ENCODE measurements at regions not wholly inside any gene's neighbourhood (a gene's known extent, or its start where the extent isn't known, plus 50 kb on each side); places are given as distances from the start of the nearest gene placed in this dataset.

GRCh38 chr11:92703449-92703830 lies 266.0 kb upstream of the MTNR1B start:
- no peaks in the 10 kb centered on the region for H3K79me2 ChIP-seq (ENCODE audit: insufficient read depth, low read length)
- no peak overlapping the region for H2AFZ ChIP-seq (ENCODE audit: low read depth, low read length, severe bottlenecking)

GRCh38 chr11:92707173-92707619 lies 262.3 kb upstream of the MTNR1B start:
- H4K20me1 ChIP-seq (ENCODE audit: low read depth, low read length): no peaks in the 10 kb centered on the region
- no peak overlapping the region for H3K4me2 ChIP-seq (ENCODE audit: low read depth, low read length, poor library complexity, severe bottlenecking)
- H3K27ac ChIP-seq (ENCODE audit: low read depth, low read length): no peak overlapping the region
- H3K4me3 ChIP-seq (ENCODE audit: insufficient read depth, low read length, poor library complexity, severe bottlenecking): no peak overlapping the region
- no peaks in the 10 kb centered on the region for H3K79me2 ChIP-seq (ENCODE audit: insufficient read depth, low read length)
- no peaks in the 10 kb centered on the region for H3K36me3 ChIP-seq (ENCODE audit: low read length)
- 0 out of 2 replicates have a peak, but pooled peaks cover 9% of the 10 kb centered on the region for H3K9me3 ChIP-seq (ENCODE audit: insufficient read depth, low read length)
- H3K9ac ChIP-seq (ENCODE audit: low read length): no peak overlapping the region
- H3K27me3 ChIP-seq (ENCODE audit: low read length): no peaks in the 10 kb centered on the region
- TF ChIP-seq EZH2phosphoT487 (conservative IDR thresholded peaks at IDR 0.05; ENCODE audit: low read length): no peak
- no peak for TF ChIP-seq CTCF (IDR thresholded peaks at IDR 0.05; ENCODE audit: insufficient read depth, low read length, poor library complexity, severe bottlenecking)
- H3F3A ChIP-seq (ENCODE audit: insufficient read depth): no peaks in the 10 kb centered on the region
- H3K9me2 ChIP-seq (replicated peaks; ENCODE audit: insufficient read depth, low read length): no peaks in the 10 kb centered on the region
- no peak overlapping the region for H2AFZ ChIP-seq (ENCODE audit: low read depth, low read length, severe bottlenecking)

More at GRCh38 chr11:92703449-92703830, 266.0 kb upstream of the MTNR1B start:
- TF ChIP-seq CTCF (IDR thresholded peaks at IDR 0.05; ENCODE audit: insufficient read depth, low read length, poor library complexity, severe bottlenecking) (no peak), EZH2phosphoT487 (conservative IDR thresholded peaks at IDR 0.05; ENCODE audit: low read length) (no peak)
- Histone ChIP-seq H3K27ac (ENCODE audit: low read depth, low read length) (no peak overlapping the region), H3K4me2 (ENCODE audit: low read depth, low read length, poor library complexity, severe bottlenecking) (no peak overlapping the region), H3K9ac (ENCODE audit: low read length) (no peak overlapping the region), H3K36me3 (ENCODE audit: low read length) (no peaks in the 10 kb centered on the region), H3F3A (ENCODE audit: insufficient read depth) (no peaks in the 10 kb centered on the region), H4K20me1 (ENCODE audit: low read depth, low read length) (no peaks in the 10 kb centered on the region), H3K4me3 (ENCODE audit: insufficient read depth, low read length, poor library complexity, severe bottlenecking) (no peak overlapping the region), H3K9me2 (replicated peaks; ENCODE audit: insufficient read depth, low read length) (no peaks in the 10 kb centered on the region), H3K9me3 (ENCODE audit: insufficient read depth, low read length) (0 out of 2 replicates have a peak, but pooled peaks cover 9% of the 10 kb centered on the region), H3K27me3 (ENCODE audit: low read length) (no peaks in the 10 kb centered on the region)

GRCh38 chr11:92707665-92708064 lies 261.8 kb upstream of the MTNR1B start:
- no peaks in the 10 kb centered on the region for H3K27me3 ChIP-seq (ENCODE audit: low read length)
- H3K27ac ChIP-seq (ENCODE audit: low read depth, low read length): no peak overlapping the region
- no peak overlapping the region for H3K9ac ChIP-seq (ENCODE audit: low read length)
- H3K4me2 ChIP-seq (ENCODE audit: low read depth, low read length, poor library complexity, severe bottlenecking): no peak overlapping the region
- TF ChIP-seq CTCF (IDR thresholded peaks at IDR 0.05; ENCODE audit: insufficient read depth, low read length, poor library complexity, severe bottlenecking) (no peak), EZH2phosphoT487 (conservative IDR thresholded peaks at IDR 0.05; ENCODE audit: low read length) (no peak)
- no peaks in the 10 kb centered on the region for H3K9me2 ChIP-seq (replicated peaks; ENCODE audit: insufficient read depth, low read length)
- H3K9me3 ChIP-seq (ENCODE audit: insufficient read depth, low read length): 0 out of 2 replicates have a peak, but pooled peaks cover 9% of the 10 kb centered on the region
- H3K4me3 ChIP-seq (ENCODE audit: insufficient read depth, low read length, poor library complexity, severe bottlenecking): no peak overlapping the region
- H3K79me2 ChIP-seq (ENCODE audit: insufficient read depth, low read length): no peaks in the 10 kb centered on the region
- H4K20me1 ChIP-seq (ENCODE audit: low read depth, low read length): no peaks in the 10 kb centered on the region
- H3K36me3 ChIP-seq (ENCODE audit: low read length): no peaks in the 10 kb centered on the region
- H3F3A ChIP-seq (ENCODE audit: insufficient read depth): no peaks in the 10 kb centered on the region
- H2AFZ ChIP-seq (ENCODE audit: low read depth, low read length, severe bottlenecking): no peak overlapping the region

Measured in SU-DHL-6 (cell line).